PC-3 (cell line): ENCODE measurements at regions not wholly inside any gene's neighbourhood (a gene's known extent, or its start where the extent isn't known, plus 50 kb on each side); places are given as distances from the start of the nearest gene placed in this dataset.

ENCODE experiments used
- ATAC-seq: fragments of 200-7000 bp; cut with Tn5 transposase; 2 replicates; pipeline ENCODE4 v1.9.1; 2020; ENCODE audit warnings: mild to moderate bottlenecking, moderate library complexity
- BruUV-seq: library from RNA; stranded (reverse); fragments of 400-500 nt; replicated peaks from 2 replicates; lab custom pipeline; 2021; lab: Mats Ljungman, UMichigan
- CTCF ChIA-PET: fragments of 300-600 bp; sonication (Branson Sonifier 250); formaldehyde crosslinking; loops from one replicate; lab custom pipeline; 2022; ENCODE audit warnings: antibody characterized with exemption; lab: Charles Lee
- POLR2A ChIA-PET: fragments of 300-600 bp; sonication (Branson Sonifier 250); formaldehyde crosslinking; loops from one replicate; lab custom pipeline; 2022; ENCODE audit warnings: antibody characterized with exemption; ENCODE audit not compliant: unreplicated experiment; lab: Charles Lee
- DNase-seq: peaks from one replicate; pipeline ENCODE4 v3.0.0-alpha.2; 2015
- H2AFZ ChIP-seq: fragments of 300-600 bp; sonication (generic); 2 replicates; pipeline ENCODE4 v1.6.0; 2016; ENCODE audit warnings: antibody characterized with exemption, low read length
- H3F3A ChIP-seq: fragments of 300-600 bp; sonication (generic); one replicate; pipeline ENCODE4 v1.6.0; 2017; ENCODE audit warnings: antibody characterized with exemption, low read length, control low read depth, mild to moderate bottlenecking; ENCODE audit not compliant: unreplicated experiment
- H3K27ac ChIP-seq: fragments of 300-600 bp; sonication (generic); 2 replicates; pipeline ENCODE4 v1.5.1; 2016; ENCODE audit warnings: mild to moderate bottlenecking, low read length
- H3K27me3 ChIP-seq: fragments of 300-600 bp; sonication (generic); 2 replicates; pipeline ENCODE4 v1.6.1; 2016; ENCODE audit warnings: low read length, mixed read lengths
- H3K36me3 ChIP-seq: fragments of 300-600 bp; sonication (generic); 2 replicates; pipeline ENCODE4 v1.6.1; 2016; ENCODE audit warnings: low read depth, mixed run types, low read length, mixed read lengths
- H3K4me1 ChIP-seq: fragments of 300-600 bp; sonication (generic); 2 replicates; pipeline ENCODE4 v1.5.1; 2016; ENCODE audit warnings: low read length; ENCODE audit not compliant: insufficient read depth
- H3K4me2 ChIP-seq: fragments of 300-600 bp; sonication (generic); 2 replicates; pipeline ENCODE4 v1.6.0; 2016; ENCODE audit warnings: low read length
- H3K4me3 ChIP-seq: fragments of 300-600 bp; sonication (generic); 2 replicates; pipeline ENCODE4 v1.5.1; 2016; ENCODE audit warnings: mild to moderate bottlenecking, low read length, mixed read lengths
- H3K79me2 ChIP-seq: fragments of 300-600 bp; sonication (generic); 2 replicates; pipeline ENCODE4 v1.6.1; 2017; ENCODE audit warnings: low read length, mixed read lengths
- H3K9ac ChIP-seq: fragments of 300-600 bp; sonication (generic); 2 replicates; pipeline ENCODE4 v1.6.0; 2016; ENCODE audit warnings: mild to moderate bottlenecking, low read length
- H3K9me2 ChIP-seq: fragments of 300-600 bp; sonication (generic); replicated peaks from 2 replicates; pipeline ENCODE4 v1.6.1; 2016; ENCODE audit warnings: mixed run types, low read length, mixed read lengths
- H3K9me3 ChIP-seq: fragments of 300-600 bp; sonication (generic); 2 replicates; pipeline ENCODE4 v1.6.1; 2016; ENCODE audit warnings: low read length, mixed read lengths
- H4K20me1 ChIP-seq: fragments of 300-600 bp; sonication (generic); 2 replicates; pipeline ENCODE4 v1.6.1; 2016; ENCODE audit warnings: low read length, mixed read lengths
- EZH2 ChIP-seq: fragments of 300-600 bp; sonication (generic); IDR thresholded peaks from one replicate; pipeline ENCODE4 v1.6.1; 2017; ENCODE audit warnings: antibody characterized with exemption, mild to moderate bottlenecking, low read length; ENCODE audit not compliant: unreplicated experiment
- EZH2phosphoT487 ChIP-seq: fragments of 300-600 bp; sonication (generic); IDR thresholded peaks from 2 replicates; pipeline ENCODE4 v1.6.1; 2018; ENCODE audit warnings: mild to moderate bottlenecking, antibody characterized with exemption, low read length, borderline replicate concordance
- intact Hi-C: fragments of 100-400 bp; cut with micrococcal nuclease; formaldehyde crosslinking; loops from 2 replicates; pipeline ENCODE4 v1.9.0; 2023
- TF ChIP-seq, protein P1 (sequence below): fragments of 300-600 bp; sonication (generic); conservative IDR thresholded peaks from 2 replicates; pipeline ENCODE4 v1.5.1; 2017; ENCODE audit warnings: antibody characterized with exemption, low read depth, mild to moderate bottlenecking, low read length

DNA sequence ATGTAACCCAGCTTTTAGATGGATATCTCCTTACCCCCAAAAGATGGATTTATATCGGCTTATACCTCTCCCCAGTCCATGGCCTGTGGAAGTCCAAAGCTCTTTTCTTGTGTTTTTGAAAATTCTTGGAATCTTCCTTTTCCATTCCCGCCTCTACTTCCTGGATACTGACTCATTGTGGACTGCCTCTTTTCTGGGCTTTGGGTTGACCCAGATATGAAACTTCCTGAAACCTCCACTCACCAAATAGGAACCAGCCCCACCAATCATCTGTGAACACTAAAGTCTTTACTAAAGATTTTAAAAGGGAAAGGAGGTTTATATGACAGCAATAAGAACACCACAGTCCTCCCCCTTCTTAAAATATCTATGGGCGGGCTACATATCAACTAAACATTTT, 163.4 kb upstream of the SYN3 start:
- ATAC-seq: no peak
- CTCF ChIA-PET: no interaction called here

GRCh38 chr22:33220476-33221080, 162.4 kb upstream of the SYN3 start:
- no peak for ATAC-seq
- no peaks in the 10 kb centered on the region for H3K27me3 ChIP-seq
- no peaks in the 10 kb centered on the region for H3K4me1 ChIP-seq

More for the DNA sequence above, 163.4 kb upstream of the SYN3 start:
- H3K27me3 ChIP-seq: no peaks in the 10 kb centered on the region
- H3K27ac ChIP-seq: no peak overlapping the region
- no peaks in the 10 kb centered on the region for H3F3A ChIP-seq
- no peaks in the 10 kb centered on the region for H3K4me1 ChIP-seq
- H3K4me2 ChIP-seq: no peak overlapping the region
- H3K36me3 ChIP-seq: no peaks in the 10 kb centered on the region
- intact Hi-C loops: no loop called here
- H2AFZ ChIP-seq: no peak overlapping the region
- no peaks in the 10 kb centered on the region for H3K9me3 ChIP-seq
- no peaks in the 10 kb centered on the region for H3K79me2 ChIP-seq
- no peak for DNase-seq
- BruUV-seq: no TSS peak
- no peaks in the 10 kb centered on the region for H3K9me2 ChIP-seq
- POLR2A ChIA-PET: no interaction called here
- no peak overlapping the region for H3K9ac ChIP-seq
- TF ChIP-seq EZH2phosphoT487: no peak
- TF ChIP-seq, protein P1, sequence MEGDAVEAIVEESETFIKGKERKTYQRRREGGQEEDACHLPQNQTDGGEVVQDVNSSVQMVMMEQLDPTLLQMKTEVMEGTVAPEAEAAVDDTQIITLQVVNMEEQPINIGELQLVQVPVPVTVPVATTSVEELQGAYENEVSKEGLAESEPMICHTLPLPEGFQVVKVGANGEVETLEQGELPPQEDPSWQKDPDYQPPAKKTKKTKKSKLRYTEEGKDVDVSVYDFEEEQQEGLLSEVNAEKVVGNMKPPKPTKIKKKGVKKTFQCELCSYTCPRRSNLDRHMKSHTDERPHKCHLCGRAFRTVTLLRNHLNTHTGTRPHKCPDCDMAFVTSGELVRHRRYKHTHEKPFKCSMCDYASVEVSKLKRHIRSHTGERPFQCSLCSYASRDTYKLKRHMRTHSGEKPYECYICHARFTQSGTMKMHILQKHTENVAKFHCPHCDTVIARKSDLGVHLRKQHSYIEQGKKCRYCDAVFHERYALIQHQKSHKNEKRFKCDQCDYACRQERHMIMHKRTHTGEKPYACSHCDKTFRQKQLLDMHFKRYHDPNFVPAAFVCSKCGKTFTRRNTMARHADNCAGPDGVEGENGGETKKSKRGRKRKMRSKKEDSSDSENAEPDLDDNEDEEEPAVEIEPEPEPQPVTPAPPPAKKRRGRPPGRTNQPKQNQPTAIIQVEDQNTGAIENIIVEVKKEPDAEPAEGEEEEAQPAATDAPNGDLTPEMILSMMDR: no peak
- TF ChIP-seq EZH2: no peak
- H3K4me3 ChIP-seq: no peak overlapping the region
- no peaks in the 10 kb centered on the region for H4K20me1 ChIP-seq

More at GRCh38 chr22:33220476-33221080, 162.4 kb upstream of the SYN3 start:
- Histone ChIP-seq H3F3A (no peaks in the 10 kb centered on the region), H3K9ac (no peak overlapping the region), H3K9me3 (no peaks in the 10 kb centered on the region), H3K27ac (no peak overlapping the region), H3K36me3 (no peaks in the 10 kb centered on the region), H2AFZ (no peak overlapping the region), H3K4me2 (no peak overlapping the region), H3K9me2 (no peaks in the 10 kb centered on the region), H4K20me1 (no peaks in the 10 kb centered on the region), H3K79me2 (no peaks in the 10 kb centered on the region), H3K4me3 (no peak overlapping the region)
- TF ChIP-seq, protein P1: no peak
- TF ChIP-seq EZH2 (no peak), EZH2phosphoT487 (no peak)
- intact Hi-C loops: no loop called here
- DNase-seq: no peak
- no TSS peak for BruUV-seq
- ChIA-PET POLR2A (no interaction called here), CTCF (no interaction called here)
